ENCODE measurements at regions not wholly inside any gene's neighbourhood (a gene's known extent, or its start where the extent isn't known, plus 50 kb on each side); places are given as distances from the start of the nearest gene placed in this dataset.
"Not testable (repeated sequence)": the region's sequence is repeated elsewhere in the genome, so short reads cannot be mapped to it uniquely, and the experiment has no call there.

GRCh38 chr9:124140941-124141568, 116.7 kb upstream of the NEK6 start:
- FAIRE-seq (no peak), DNase-seq (ENCODE audit: insufficient read length, low spot score) (no peak)
- TF ChIP-seq, protein P1, sequence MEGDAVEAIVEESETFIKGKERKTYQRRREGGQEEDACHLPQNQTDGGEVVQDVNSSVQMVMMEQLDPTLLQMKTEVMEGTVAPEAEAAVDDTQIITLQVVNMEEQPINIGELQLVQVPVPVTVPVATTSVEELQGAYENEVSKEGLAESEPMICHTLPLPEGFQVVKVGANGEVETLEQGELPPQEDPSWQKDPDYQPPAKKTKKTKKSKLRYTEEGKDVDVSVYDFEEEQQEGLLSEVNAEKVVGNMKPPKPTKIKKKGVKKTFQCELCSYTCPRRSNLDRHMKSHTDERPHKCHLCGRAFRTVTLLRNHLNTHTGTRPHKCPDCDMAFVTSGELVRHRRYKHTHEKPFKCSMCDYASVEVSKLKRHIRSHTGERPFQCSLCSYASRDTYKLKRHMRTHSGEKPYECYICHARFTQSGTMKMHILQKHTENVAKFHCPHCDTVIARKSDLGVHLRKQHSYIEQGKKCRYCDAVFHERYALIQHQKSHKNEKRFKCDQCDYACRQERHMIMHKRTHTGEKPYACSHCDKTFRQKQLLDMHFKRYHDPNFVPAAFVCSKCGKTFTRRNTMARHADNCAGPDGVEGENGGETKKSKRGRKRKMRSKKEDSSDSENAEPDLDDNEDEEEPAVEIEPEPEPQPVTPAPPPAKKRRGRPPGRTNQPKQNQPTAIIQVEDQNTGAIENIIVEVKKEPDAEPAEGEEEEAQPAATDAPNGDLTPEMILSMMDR (IDR thresholded peaks at IDR 0.05; ENCODE audit: insufficient read depth, missing control alignments): no peak

GRCh38 chr9:124144561-124145123, 113.1 kb upstream of the NEK6 start:
- not testable (repeated sequence) for FAIRE-seq; DNase-seq (ENCODE audit: insufficient read length, low spot score)

GRCh38 chr9:124146031-124146561, 111.7 kb upstream of the NEK6 start:
- no peak for FAIRE-seq
- no peak for DNase-seq (ENCODE audit: insufficient read length, low spot score)
- TF ChIP-seq, protein P1 (IDR thresholded peaks at IDR 0.05; ENCODE audit: insufficient read depth, missing control alignments): no peak

DNA sequence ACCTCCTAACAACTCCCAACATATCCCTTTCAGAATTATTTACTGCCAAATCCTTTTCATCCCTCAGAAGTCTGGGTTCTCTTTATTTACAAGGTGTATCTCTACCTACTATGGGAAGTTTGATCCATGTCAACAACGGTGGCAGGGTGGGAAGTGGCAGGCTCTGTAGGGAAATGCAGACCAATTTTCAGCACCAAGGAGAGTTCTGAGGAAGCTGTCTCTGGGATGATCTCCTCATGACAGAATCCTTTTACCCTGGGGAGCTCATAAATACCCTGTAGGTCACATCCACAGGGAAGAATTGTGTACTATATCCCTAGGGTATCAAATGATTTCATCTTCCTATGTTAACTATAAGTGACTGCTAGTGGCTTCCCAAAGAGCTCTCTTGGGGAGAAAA, 107.8 kb upstream of the NEK6 start:
- TF ChIP-seq, protein P1 (IDR thresholded peaks at IDR 0.05; ENCODE audit: insufficient read depth, missing control alignments): no peak
- no peak for FAIRE-seq
- DNase-seq (ENCODE audit: insufficient read length, low spot score): no peak

- FAIRE-seq: no peak
- no peak for DNase-seq (ENCODE audit: insufficient read length, low spot score)
- TF ChIP-seq, protein P1 (IDR thresholded peaks at IDR 0.05; ENCODE audit: insufficient read depth, missing control alignments): no peak
Measured at GRCh38 chr9:124163760-124164255, 93.9 kb upstream of the NEK6 start.

DNA sequence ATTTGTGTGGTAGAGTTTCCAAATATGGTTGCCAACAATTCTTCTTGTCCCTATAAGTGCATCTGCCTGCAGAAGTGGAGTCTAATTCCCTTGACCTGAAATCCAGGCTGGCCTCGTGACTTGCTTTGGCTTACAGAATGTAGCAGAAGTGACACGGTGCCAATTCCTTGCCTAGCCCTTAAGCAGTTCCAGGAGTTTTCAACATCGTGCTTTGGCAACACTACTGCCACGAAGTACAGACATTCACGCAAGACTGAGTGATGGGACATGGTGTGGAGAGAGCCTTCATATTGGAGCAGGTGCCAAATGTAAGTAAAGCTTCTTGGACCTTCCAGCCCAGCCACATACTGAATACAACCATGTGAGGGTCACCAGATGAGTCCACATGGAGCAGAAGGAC, 92.9 kb upstream of the NEK6 start:
- DNase-seq (ENCODE audit: insufficient read length, low spot score) (no peak), FAIRE-seq (no peak)
- TF ChIP-seq, protein P1 (IDR thresholded peaks at IDR 0.05; ENCODE audit: insufficient read depth, missing control alignments): no peak

- FAIRE-seq: no peak
- DNase-seq (ENCODE audit: insufficient read length, low spot score): no peak
- TF ChIP-seq, protein P1 (IDR thresholded peaks at IDR 0.05; ENCODE audit: insufficient read depth, missing control alignments): no peak
Measured at GRCh38 chr9:124174433-124174832, 83.3 kb upstream of the NEK6 start.

GRCh38 chr9:124177522-124177921, 80.2 kb upstream of the NEK6 start:
- not testable (repeated sequence) for FAIRE-seq; DNase-seq (ENCODE audit: insufficient read length, low spot score)

All from D721Med (cell line).